OCI-LY1 (cell line): ENCODE measurements at regions not wholly inside any gene's neighbourhood (a gene's known extent, or its start where the extent isn't known, plus 50 kb on each side); places are given as distances from the start of the nearest gene placed in this dataset.

Experiments
- H2AFZ ChIP-seq: fragments of 200-600 bp; sonication (generic), shearing (Covaris generic); 2 replicates; pipeline ENCODE4 v1.6.0; 2014; ENCODE audit warnings: antibody characterized with exemption, mild to moderate bottlenecking, low read length
- H3F3A ChIP-seq: fragments of 200-600 bp; sonication (generic), shearing (Covaris generic); 2 replicates; pipeline ENCODE4 v1.6.0; 2014; ENCODE audit warnings: mild to moderate bottlenecking, antibody characterized with exemption, low read length, moderate library complexity; ENCODE audit not compliant: insufficient read depth
- H3K27ac ChIP-seq: fragments of 200-600 bp; sonication (generic); 2 replicates; pipeline ENCODE4 v1.5.1; 2014; ENCODE audit warnings: low read length, mixed run types, mild to moderate bottlenecking, low read depth; ENCODE audit not compliant: poor library complexity, severe bottlenecking
- H3K27me3 ChIP-seq: fragments of 200-600 bp; sonication (generic); 2 replicates; pipeline ENCODE4 v1.6.0; 2014; ENCODE audit warnings: antibody characterized with exemption, mild to moderate bottlenecking, low read length, moderate library complexity; ENCODE audit not compliant: insufficient read depth
- H3K36me3 ChIP-seq: fragments of 200-600 bp; sonication (generic); 2 replicates; pipeline ENCODE4 v1.6.1; 2014; ENCODE audit warnings: mild to moderate bottlenecking, antibody characterized with exemption, low read length, moderate library complexity, mixed read lengths; ENCODE audit not compliant: insufficient read depth
- H3K4me1 ChIP-seq: fragments of 200-600 bp; sonication (generic); 2 replicates; pipeline ENCODE4 v1.5.1; 2014; ENCODE audit warnings: mild to moderate bottlenecking, low read length, moderate library complexity; ENCODE audit not compliant: insufficient read depth, severe bottlenecking
- H3K4me2 ChIP-seq: fragments of 200-600 bp; sonication (generic), shearing (Covaris generic); 2 replicates; pipeline ENCODE4 v1.6.1; 2014; ENCODE audit warnings: low read length
- H3K4me3 ChIP-seq: fragments of 200-600 bp; sonication (generic); 2 replicates; pipeline ENCODE4 v1.5.1; 2014; ENCODE audit warnings: low read length, low read depth, mild to moderate bottlenecking, mixed read lengths; ENCODE audit not compliant: poor library complexity, severe bottlenecking
- H3K79me2 ChIP-seq: fragments of 200-600 bp; shearing (Covaris generic); 2 replicates; pipeline ENCODE4 v1.6.1; 2016; ENCODE audit warnings: mixed run types, low read length, mixed read lengths; ENCODE audit not compliant: insufficient read depth
- H3K9ac ChIP-seq: fragments of 200-600 bp; sonication (generic), shearing (Covaris generic); 2 replicates; pipeline ENCODE4 v1.6.1; 2014; ENCODE audit warnings: mild to moderate bottlenecking, low read length, mixed read lengths
- H3K9me2 ChIP-seq: fragments of 200-600 bp; sonication (generic), shearing (Covaris generic); 2 replicates; pipeline ENCODE4 v1.6.1; 2014; ENCODE audit warnings: low read depth, mild to moderate bottlenecking, low read length, mixed read lengths
- H3K9me3 ChIP-seq: fragments of 200-600 bp; shearing (Covaris generic); 2 replicates; pipeline ENCODE4 v1.6.1; 2014; ENCODE audit warnings: low read length, mixed read lengths
- H4K20me1 ChIP-seq: fragments of 200-600 bp; sonication (generic), shearing (Covaris generic); 2 replicates; pipeline ENCODE4 v1.6.0; 2016; ENCODE audit warnings: mild to moderate bottlenecking, low read length; ENCODE audit not compliant: insufficient read depth
- CTCF ChIP-seq: fragments of 200-600 bp; sonication (generic), shearing (Covaris generic); IDR thresholded peaks from 2 replicates; pipeline ENCODE4 v1.5.1; 2017; ENCODE audit warnings: mild to moderate bottlenecking, antibody characterized with exemption, low read length, moderate library complexity, mixed read lengths
- EZH2 ChIP-seq: fragments of 200-600 bp; sonication (generic), shearing (Covaris generic); IDR thresholded peaks from 2 replicates; pipeline ENCODE4 v1.8.0; 2017; ENCODE audit warnings: borderline replicate concordance, mixed run types, mild to moderate bottlenecking, antibody characterized with exemption, low read length, moderate library complexity, mixed read lengths

- Histone ChIP-seq H3K4me2 (no peak overlapping the region), H3K9ac (no peak overlapping the region), H3K9me2 (0 out of 2 replicates have a peak, but pooled peaks cover 3% of the 10 kb centered on the region), H3K9me3 (no peaks in the 10 kb centered on the region), H3K4me1 (no peaks in the 10 kb centered on the region), H3K4me3 (no peak overlapping the region), H3K27me3 (no peaks in the 10 kb centered on the region), H2AFZ (no peak overlapping the region), H4K20me1 (no peaks in the 10 kb centered on the region), H3K79me2 (no peaks in the 10 kb centered on the region), H3K36me3 (no peaks in the 10 kb centered on the region), H3F3A (no peaks in the 10 kb centered on the region), H3K27ac (no peak overlapping the region)
- TF ChIP-seq EZH2 (no peak), CTCF (no peak)
These were observed 124.9 kb upstream of the ZC3H12C start for GRCh38 chr11:109968299-109968698.

- Histone ChIP-seq H2AFZ (no peak overlapping the region), H3K79me2 (no peaks in the 10 kb centered on the region), H3K27me3 (no peaks in the 10 kb centered on the region), H3K9me3 (no peaks in the 10 kb centered on the region), H4K20me1 (no peaks in the 10 kb centered on the region), H3K4me2 (no peak overlapping the region), H3K27ac (no peak overlapping the region), H3K4me1 (no peaks in the 10 kb centered on the region), H3K4me3 (no peak overlapping the region), H3F3A (no peaks in the 10 kb centered on the region), H3K9ac (no peak overlapping the region), H3K9me2 (0 out of 2 replicates have a peak, but pooled peaks cover 3% of the 10 kb centered on the region), H3K36me3 (no peaks in the 10 kb centered on the region)
- TF ChIP-seq EZH2 (no peak), CTCF (no peak)
These were observed 124.4 kb upstream of the ZC3H12C start for GRCh38 chr11:109968781-109969180.

GRCh38 chr11:109970516-109971183 lies 122.5 kb upstream of the ZC3H12C start:
- no peak overlapping the region for H3K9ac ChIP-seq
- H3F3A ChIP-seq: no peaks in the 10 kb centered on the region
- no peaks in the 10 kb centered on the region for H3K79me2 ChIP-seq
- no peaks in the 10 kb centered on the region for H3K36me3 ChIP-seq
- no peak for TF ChIP-seq EZH2
- no peak overlapping the region for H2AFZ ChIP-seq
- H3K4me3 ChIP-seq: no peak overlapping the region
- H3K27ac ChIP-seq: no peak overlapping the region
- no peak overlapping the region for H3K4me2 ChIP-seq
- no peaks in the 10 kb centered on the region for H4K20me1 ChIP-seq
- H3K4me1 ChIP-seq: no peaks in the 10 kb centered on the region
- H3K9me2 ChIP-seq: 0 out of 2 replicates have a peak, but pooled peaks cover 3% of the 10 kb centered on the region
- H3K27me3 ChIP-seq: no peaks in the 10 kb centered on the region; the same call in 1 of the 2 replicates
- H3K9me3 ChIP-seq: no peaks in the 10 kb centered on the region

GRCh38 chr11:109971184-109971523 lies 122.0 kb upstream of the ZC3H12C start:
- Histone ChIP-seq H3F3A (no peaks in the 10 kb centered on the region), H3K4me2 (no peak overlapping the region)

More at GRCh38 chr11:109971184-109971523, 122.0 kb upstream of the ZC3H12C start:
- no peak overlapping the region for H3K27ac ChIP-seq
- no peak overlapping the region for H2AFZ ChIP-seq
- no peak overlapping the region for H3K9ac ChIP-seq
- 0 out of 2 replicates have a peak, but pooled peaks cover 3% of the 10 kb centered on the region for H3K9me2 ChIP-seq
- TF ChIP-seq CTCF (no peak), EZH2 (no peak)
- H3K79me2 ChIP-seq: no peaks in the 10 kb centered on the region
- H3K9me3 ChIP-seq: no peaks in the 10 kb centered on the region
- H4K20me1 ChIP-seq: no peaks in the 10 kb centered on the region
- no peak overlapping the region for H3K4me3 ChIP-seq
- no peaks in the 10 kb centered on the region; the same call in 1 of the 2 replicates for H3K27me3 ChIP-seq
- H3K36me3 ChIP-seq: no peaks in the 10 kb centered on the region
- H3K4me1 ChIP-seq: no peaks in the 10 kb centered on the region
